IMR-90 (cell line): ENCODE measurements at regions not wholly inside any gene's neighbourhood (a gene's known extent, or its start where the extent isn't known, plus 50 kb on each side); places are given as distances from the start of the nearest gene placed in this dataset.

Experiments used
- ATAC-seq: fragments of 200-7000 bp; cut with Tn5 transposase; 2 replicates; pipeline ENCODE4 v1.9.1; 2020; ENCODE audit warnings: low read depth, mild to moderate bottlenecking, moderate library complexity
- BruUV-seq: library from RNA; stranded (reverse); fragments of 400-500 nt; replicated peaks from 2 replicates; lab custom pipeline; 2021; lab: Mats Ljungman, UMichigan
- CTCF ChIA-PET: fragments of 300-600 bp; formaldehyde crosslinking; extraction: SDS; loops from one replicate; lab custom pipeline; 2021; ENCODE audit warnings: antibody characterized with exemption; lab: Yijun Ruan, JAX
- POLR2A ChIA-PET: fragments of 300-600 bp; sonication (Branson Sonifier 250); formaldehyde crosslinking; loops from one replicate; lab custom pipeline; 2022; ENCODE audit warnings: antibody characterized with exemption; ENCODE audit not compliant: unreplicated experiment; lab: Charles Lee
- DNase-seq: peaks from one replicate; pipeline ENCODE4 v3.0.0; 2013
- H2AFZ ChIP-seq: replicated peaks from 2 replicates; pipeline ENCODE3; 2013; ENCODE audit warnings: low read length, mild to moderate bottlenecking; ENCODE audit not compliant: poor library complexity
- H2AK5ac ChIP-seq: 2 replicates; pipeline ENCODE4 v1.6.1; 2013; ENCODE audit warnings: low read depth, low read length, inconsistent platforms
- H2AK9ac ChIP-seq: replicated peaks from 2 replicates; pipeline ENCODE3; 2013; ENCODE audit warnings: mild to moderate bottlenecking, low read depth, low read length, moderate library complexity; ENCODE audit not compliant: poor library complexity
- H2BK120ac ChIP-seq: 2 replicates; pipeline ENCODE4 v1.6.1; 2013; ENCODE audit warnings: low read depth, low read length, inconsistent platforms
- H2BK15ac ChIP-seq: 3 replicates; pipeline ENCODE4 v1.6.1; 2013; ENCODE audit warnings: low read depth, low read length, inconsistent platforms
- H2BK20ac ChIP-seq: 2 replicates; pipeline ENCODE4 v1.6.1; 2013; ENCODE audit warnings: low read depth, mild to moderate bottlenecking, inconsistent platforms, low read length, moderate library complexity
- H2BK5ac ChIP-seq: 2 replicates; pipeline ENCODE4 v1.6.1; 2013; ENCODE audit warnings: mild to moderate bottlenecking, low read depth, low read length, inconsistent platforms; ENCODE audit not compliant: poor library complexity, severe bottlenecking
- H3K14ac ChIP-seq: replicated peaks from 2 replicates; pipeline ENCODE4 v1.6.1; 2013; ENCODE audit warnings: low read depth, low read length, inconsistent platforms
- H3K18ac ChIP-seq: 2 replicates; pipeline ENCODE4 v1.6.1; 2013; ENCODE audit warnings: low read depth, low read length, control low read depth
- H3K23ac ChIP-seq: 2 replicates; pipeline ENCODE4 v1.6.1; 2013; ENCODE audit warnings: low read depth, low read length, inconsistent platforms
- H3K27ac ChIP-seq: 2 replicates; pipeline ENCODE4 v1.5.1; 2013; ENCODE audit warnings: mild to moderate bottlenecking, control low read depth, low read length; ENCODE audit not compliant: insufficient read depth
- H3K27me3 ChIP-seq: 2 replicates; pipeline ENCODE4 v1.6.1; 2013; ENCODE audit warnings: low read length; ENCODE audit not compliant: control insufficient read depth, insufficient read depth
- H3K36me3 ChIP-seq: 2 replicates; pipeline ENCODE4 v1.6.1; 2013; ENCODE audit warnings: low read length, mixed read lengths; ENCODE audit not compliant: control insufficient read depth, insufficient read depth
- H3K4ac ChIP-seq: 2 replicates; pipeline ENCODE4 v1.6.1; 2013; ENCODE audit warnings: low read depth, low read length, inconsistent platforms
- H3K4me1 ChIP-seq: 2 replicates; pipeline ENCODE4 v1.6.1; 2013; ENCODE audit warnings: low read length, mixed read lengths; ENCODE audit not compliant: control insufficient read depth, insufficient read depth
- H3K4me2 ChIP-seq: 2 replicates; pipeline ENCODE4 v1.6.1; 2013; ENCODE audit warnings: low read depth, mild to moderate bottlenecking, control low read depth, low read length, moderate library complexity
- H3K4me3 ChIP-seq: 2 replicates; pipeline ENCODE4 v1.5.1; 2013; ENCODE audit warnings: low read depth, mild to moderate bottlenecking, control low read depth, low read length, moderate library complexity; ENCODE audit not compliant: insufficient read depth
- H3K56ac ChIP-seq: 2 replicates; pipeline ENCODE4 v1.6.1; 2013; ENCODE audit warnings: low read length, inconsistent platforms; ENCODE audit not compliant: insufficient read depth; ENCODE audit errors: extremely low read depth
- H3K79me1 ChIP-seq, 2 experiments: 2 replicates each; pipeline ENCODE4 v1.6.1; 2013; ENCODE audit warnings: low read length in 2 of 2, inconsistent platforms in 1 of 2, low read depth in 1 of 2
- H3K9ac ChIP-seq: 2 replicates; pipeline ENCODE4 v1.6.1; 2013; ENCODE audit warnings: low read depth, low read length, control low read depth
- H3K9me1 ChIP-seq: 2 replicates; pipeline ENCODE4 v1.6.1; 2013; ENCODE audit warnings: low read length, inconsistent platforms; ENCODE audit not compliant: insufficient read depth
- H3K9me3 ChIP-seq: 2 replicates; pipeline ENCODE4 v1.6.1; 2013; ENCODE audit warnings: low read length; ENCODE audit not compliant: control insufficient read depth, insufficient read depth
- H4K20me1 ChIP-seq: 2 replicates; pipeline ENCODE4 v1.6.1; 2013; ENCODE audit warnings: low read length, inconsistent platforms; ENCODE audit not compliant: insufficient read depth
- H4K5ac ChIP-seq: 2 replicates; pipeline ENCODE4 v1.6.1; 2013; ENCODE audit warnings: mild to moderate bottlenecking, low read depth, low read length, control low read depth
- H4K8ac ChIP-seq, 2 experiments: 2 replicates each; pipeline ENCODE4 v1.6.1; 2013; ENCODE audit warnings: low read depth in 2 of 2, low read length in 2 of 2, control low read depth in 1 of 2, inconsistent platforms in 1 of 2
- H4K91ac ChIP-seq: 2 replicates; pipeline ENCODE4 v1.6.1; 2013; ENCODE audit warnings: low read depth, low read length, inconsistent platforms; ENCODE audit not compliant: insufficient read depth
- BHLHE40 ChIP-seq: fragments of 150-350 bp; IDR thresholded peaks from 2 replicates; pipeline ENCODE4 v1.6.1; 2016; ENCODE audit warnings: mild to moderate bottlenecking, low read depth, low read length
- CEBPB ChIP-seq: IDR thresholded peaks from 2 replicates; pipeline ENCODE4 v1.6.1; 2012; ENCODE audit warnings: low read depth, low read length, improper control_type of control experiment
- CHD1 ChIP-seq: IDR thresholded peaks from 2 replicates; pipeline ENCODE4 v1.6.1; 2012; ENCODE audit warnings: low read depth, low read length, improper control_type of control experiment
- CTCF ChIP-seq: conservative IDR thresholded peaks from 2 replicates; pipeline ENCODE4 v1.5.1; 2012; ENCODE audit warnings: mild to moderate bottlenecking, low read depth, low read length, improper control_type of control experiment
- FOS ChIP-seq: fragments of 150-350 bp; IDR thresholded peaks from 2 replicates; pipeline ENCODE4 v1.6.1; 2016; ENCODE audit warnings: low read depth, low read length
- MAFK ChIP-seq: IDR thresholded peaks from 2 replicates; pipeline ENCODE4 v1.6.1; 2012; ENCODE audit warnings: low read depth, low read length, improper control_type of control experiment
- MAZ ChIP-seq: IDR thresholded peaks from 2 replicates; pipeline ENCODE4 v1.6.1; 2012; ENCODE audit warnings: low read depth, mild to moderate bottlenecking, low read length, improper control_type of control experiment, moderate library complexity, borderline replicate concordance
- MXI1 ChIP-seq: IDR thresholded peaks from 2 replicates; pipeline ENCODE4 v1.6.1; 2012; ENCODE audit warnings: low read depth, mild to moderate bottlenecking, low read length, moderate library complexity, borderline replicate concordance
- NFE2L2 ChIP-seq: fragments of 150-350 bp; IDR thresholded peaks from 2 replicates; pipeline ENCODE4 v1.6.1; 2016; ENCODE audit warnings: low read depth, mild to moderate bottlenecking, low read length
- POLR2A ChIP-seq: IDR thresholded peaks from 2 replicates; pipeline ENCODE4 v1.6.1; 2012; ENCODE audit warnings: mild to moderate bottlenecking, low read depth, low read length
- RAD21 ChIP-seq: IDR thresholded peaks from 2 replicates; pipeline ENCODE4 v1.6.1; 2012; ENCODE audit warnings: low read length, improper control_type of control experiment
- RCOR1 ChIP-seq: IDR thresholded peaks from 2 replicates; pipeline ENCODE4 v1.6.1; 2012; ENCODE audit warnings: mild to moderate bottlenecking, low read length, improper control_type of control experiment; ENCODE audit not compliant: insufficient replicate concordance
- RFX5 ChIP-seq: IDR thresholded peaks from 2 replicates; pipeline ENCODE4 v1.8.0; 2012; ENCODE audit warnings: low read depth, mild to moderate bottlenecking, low read length, moderate library complexity
- SMC3 ChIP-seq: fragments of 150-350 bp; IDR thresholded peaks from 2 replicates; pipeline ENCODE4 v1.6.1; 2016; ENCODE audit warnings: low read depth, mild to moderate bottlenecking, antibody characterized with exemption, low read length, moderate library complexity
- USF2 ChIP-seq: fragments of 150-350 bp; IDR thresholded peaks from 2 replicates; pipeline ENCODE4 v1.6.1; 2017; ENCODE audit warnings: mild to moderate bottlenecking, antibody characterized with exemption, low read length, low read depth
- WGBS, 2 experiments: methylation state at CpG; one replicate each; pipeline versions ENCODE4 v1.1.5 to v1.1.7; 2013; ENCODE audit warnings: missing lambda C conversion rate in 2 of 2; ENCODE audit not compliant: insufficient read length in 1 of 2; ENCODE audit errors: extremely low coverage in 2 of 2; 5-methylcytosine and 5-hydroxymethylcytosine counted together
- dilution Hi-C: fragments of 300-500 bp; cut with HindIII; formaldehyde crosslinking; loops from one replicate; pipeline ENCODE4 v1.14.3; 2018; ENCODE audit warnings: low sequenced_read_pairs; ENCODE audit not compliant: unreplicated experiment
- in situ Hi-C: fragments of 300-500 bp; cut with MboI; formaldehyde crosslinking; loops from 3 replicates; pipeline ENCODE4 v1.14.3; 2019; ENCODE audit warnings: low sequenced_read_pairs, inconsistent platforms, mixed read lengths
- intact Hi-C: fragments of 100-400 bp; cut with micrococcal nuclease; formaldehyde crosslinking; loops from 2 replicates; pipeline ENCODE4 v1.10.0; 2022
- TF ChIP-seq, protein P1 (sequence below): fragments of 150-350 bp; IDR thresholded peaks from 2 replicates; pipeline ENCODE4 v1.6.1; 2016; ENCODE audit warnings: low read depth, mild to moderate bottlenecking, low read length, moderate library complexity, borderline replicate concordance

GRCh38 chr21:16592381-16592780 lies 862.6 kb downstream of the USP25 start:
- Histone ChIP-seq H2BK15ac (no peak overlapping the region), H3K4me3 (no peak overlapping the region), H3K27ac (no peak overlapping the region), H4K8ac (no peak overlapping the region), H2BK5ac (no peak overlapping the region), H2BK20ac (no peak overlapping the region), H2AK5ac (no peak overlapping the region), H3K36me3 (no peaks in the 10 kb centered on the region), H3K4ac (no peak overlapping the region), H4K20me1 (no peaks in the 10 kb centered on the region), H3K4me1 (peaks cover 3% of the 10 kb centered on the region; the same call in 1 of the 2 replicates), H4K91ac (no peak overlapping the region), H3K79me1 (no peaks in the 10 kb centered on the region), H3K9ac (no peak overlapping the region), H3K14ac (no peak overlapping the region), H3K4me2 (no peak overlapping the region), H3K9me3 (no peaks in the 10 kb centered on the region), H2AK9ac (no peak overlapping the region), H3K27me3 (no peaks in the 10 kb centered on the region), H2BK120ac (no peak overlapping the region), H3K23ac (no peak overlapping the region), H3K56ac (no peak overlapping the region), H3K18ac (no peak overlapping the region), H2AFZ (no peak overlapping the region), H4K5ac (no peak overlapping the region), H3K9me1 (no peaks in the 10 kb centered on the region)
- ChIA-PET POLR2A (no interaction called here), CTCF (no interaction called here)
- in situ Hi-C loops: no loop called here
- no peak for DNase-seq
- ATAC-seq: no peak
- BruUV-seq: no TSS peak
- WGBS, 2 experiments: no CpG with 5 or more reads among the region's 5 CpGs
- intact Hi-C loops: no loop called here
- dilution Hi-C loops: no loop called here
- TF ChIP-seq CTCF: no peak
- no peak for TF ChIP-seq POLR2A
- no peak for TF ChIP-seq SMC3
- TF ChIP-seq FOS: no peak
- TF ChIP-seq MXI1: no peak
- TF ChIP-seq, protein P1, sequence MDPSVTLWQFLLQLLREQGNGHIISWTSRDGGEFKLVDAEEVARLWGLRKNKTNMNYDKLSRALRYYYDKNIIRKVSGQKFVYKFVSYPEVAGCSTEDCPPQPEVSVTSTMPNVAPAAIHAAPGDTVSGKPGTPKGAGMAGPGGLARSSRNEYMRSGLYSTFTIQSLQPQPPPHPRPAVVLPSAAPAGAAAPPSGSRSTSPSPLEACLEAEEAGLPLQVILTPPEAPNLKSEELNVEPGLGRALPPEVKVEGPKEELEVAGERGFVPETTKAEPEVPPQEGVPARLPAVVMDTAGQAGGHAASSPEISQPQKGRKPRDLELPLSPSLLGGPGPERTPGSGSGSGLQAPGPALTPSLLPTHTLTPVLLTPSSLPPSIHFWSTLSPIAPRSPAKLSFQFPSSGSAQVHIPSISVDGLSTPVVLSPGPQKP: no peak
- TF ChIP-seq MAZ: no peak
- TF ChIP-seq RCOR1: no peak
- no peak for TF ChIP-seq CHD1
- no peak for TF ChIP-seq CEBPB
- TF ChIP-seq USF2: no peak
- TF ChIP-seq NFE2L2: no peak
- no peak for TF ChIP-seq RFX5
- TF ChIP-seq BHLHE40: no peak
- no peak for TF ChIP-seq MAFK
- no peak for TF ChIP-seq RAD21
